HG03025 (cell line): ENCODE measurements at regions not wholly inside any gene's neighbourhood (a gene's known extent, or its start where the extent isn't known, plus 50 kb on each side); places are given as distances from the start of the nearest gene placed in this dataset.
"Not testable (repeated sequence)": the region's sequence is repeated elsewhere in the genome, so short reads cannot be mapped to it uniquely, and the experiment has no call there.

Source experiments
- ATAC-seq: cut with Tn5 transposase; IDR thresholded peaks from one replicate; pipeline ENCODE4 v1.9.1; 2021; ENCODE audit warnings: mild to moderate bottlenecking, moderate library complexity; ENCODE audit not compliant: unreplicated experiment, low FRiP score

DNA sequence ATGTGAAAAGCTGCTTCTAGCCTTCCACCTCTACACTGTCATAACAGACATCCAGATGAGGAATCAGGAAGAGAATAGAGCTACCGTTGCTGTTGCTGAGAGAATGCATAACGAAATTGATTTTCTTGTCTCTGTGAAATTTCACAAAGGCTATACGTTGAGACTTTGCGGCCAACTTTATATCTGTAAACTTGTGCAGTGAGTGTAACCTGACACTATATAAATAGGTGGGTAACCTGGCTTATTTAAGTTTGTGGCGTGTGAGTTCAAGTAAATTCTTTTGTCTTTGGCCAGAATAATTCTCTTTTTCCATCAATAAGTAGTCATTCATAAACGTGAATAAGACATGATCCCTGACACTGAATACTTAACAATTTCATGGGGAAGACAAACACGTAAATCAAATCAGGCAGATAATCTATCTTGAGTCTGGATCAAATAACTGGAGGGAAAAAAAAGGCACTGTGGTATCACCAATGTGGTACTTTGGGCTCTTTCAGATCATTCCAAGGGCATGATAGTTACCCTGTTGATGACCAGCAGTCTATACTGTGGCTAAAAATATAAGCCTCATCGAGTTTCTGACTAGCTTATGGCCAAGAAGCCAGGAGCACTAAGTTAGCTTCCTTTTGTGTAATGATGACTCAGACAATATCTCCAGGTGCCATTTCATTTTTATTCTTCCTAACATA is 98.2 kb upstream of the RASA1 start:
- ATAC-seq: no peak

DNA sequence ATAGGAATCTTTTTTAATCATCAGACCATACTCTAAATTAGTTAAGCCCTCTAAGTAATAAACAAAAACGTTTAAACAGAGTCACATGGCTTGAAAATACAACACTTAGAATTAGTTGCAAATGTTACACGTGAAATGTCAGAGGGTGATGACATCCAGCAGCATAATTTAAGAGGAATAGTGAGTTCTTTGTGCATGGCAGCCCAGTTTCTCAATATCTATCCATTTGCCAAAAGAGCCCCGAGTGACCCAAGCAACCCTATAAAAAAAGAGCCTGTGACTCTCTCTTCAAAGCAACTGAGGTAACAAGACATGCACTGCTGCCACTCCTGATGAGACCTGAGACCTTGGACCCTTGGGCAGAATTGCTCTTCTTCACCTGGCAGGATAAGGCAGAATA is 96.9 kb upstream of the RASA1 start:
- ATAC-seq: no peak

DNA sequence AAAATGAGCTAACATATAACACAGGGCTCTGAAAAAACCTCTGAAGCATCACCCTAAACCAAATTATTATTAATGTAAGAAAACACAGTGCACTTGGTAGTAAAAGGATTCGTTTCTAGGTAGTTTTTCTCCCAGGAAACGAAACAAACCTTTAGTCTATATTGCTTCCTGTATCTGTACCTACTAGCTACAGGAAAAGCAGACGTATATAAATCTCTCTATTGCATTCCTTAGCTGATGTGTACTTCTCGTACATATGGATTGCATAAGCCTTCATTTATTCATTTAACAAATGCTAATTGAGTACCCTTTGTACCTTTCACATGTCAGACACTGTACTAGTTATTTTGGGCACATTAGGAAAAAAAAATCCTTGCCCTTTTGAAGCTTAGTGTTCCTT is 85.0 kb upstream of the RASA1 start:
- no peak for ATAC-seq

DNA sequence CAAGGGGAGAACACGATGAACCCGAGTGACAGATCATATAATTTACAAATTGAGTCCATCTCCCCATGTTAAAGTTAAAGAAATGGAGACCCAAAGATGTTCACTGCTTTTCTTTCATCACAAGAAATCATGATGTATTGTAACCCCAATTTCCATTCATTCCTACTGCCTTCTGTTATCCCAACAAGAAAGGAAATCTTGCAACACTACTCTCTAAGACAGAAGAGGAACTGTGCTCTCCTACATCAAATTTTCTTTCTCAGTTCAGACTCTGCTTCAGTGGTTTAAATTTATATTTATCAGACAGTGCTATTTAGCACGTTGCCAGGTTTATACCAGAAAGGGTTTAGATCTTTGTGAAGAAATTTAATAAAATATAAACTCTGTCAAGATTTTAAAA is 83.8 kb upstream of the RASA1 start:
- no peak for ATAC-seq

DNA sequence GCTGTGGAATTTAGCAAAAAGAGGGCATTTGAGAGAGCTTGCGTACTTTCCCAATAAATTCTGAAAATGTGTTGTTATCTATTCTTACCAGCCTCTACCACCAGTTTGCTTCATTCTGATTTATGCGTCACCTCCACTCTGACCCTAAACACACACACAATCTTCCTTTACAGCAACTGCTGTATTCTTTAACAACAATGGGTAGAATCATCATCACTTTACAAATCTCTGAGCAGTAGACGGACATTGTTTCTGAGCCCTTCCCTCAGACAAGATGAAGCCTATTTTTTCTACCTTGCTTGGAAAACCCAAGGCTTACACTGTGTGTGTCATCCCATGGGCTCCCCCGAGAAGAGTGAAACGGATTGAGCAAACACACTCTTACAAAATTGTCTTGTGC is 83.1 kb upstream of the RASA1 start:
- no peak for ATAC-seq

DNA sequence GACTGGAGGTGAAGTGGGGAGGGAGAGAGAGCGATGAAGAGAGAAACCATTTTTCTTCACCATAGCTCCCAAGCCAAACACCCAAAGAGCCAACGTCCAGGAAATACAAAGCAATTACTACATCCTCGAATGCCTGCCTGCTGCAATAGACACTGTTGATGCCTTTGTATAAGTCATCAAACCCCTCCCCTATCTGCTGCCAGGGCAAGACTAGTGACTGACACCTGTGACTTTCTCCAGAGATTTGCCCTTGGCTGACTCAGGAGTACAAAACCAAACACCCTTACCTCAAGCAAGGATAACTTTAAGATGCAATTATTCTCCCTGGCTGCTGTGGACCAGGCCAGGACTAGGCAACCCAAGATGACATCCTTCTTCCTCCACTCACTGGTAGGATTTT is 81.8 kb upstream of the RASA1 start:
- ATAC-seq: no peak

DNA sequence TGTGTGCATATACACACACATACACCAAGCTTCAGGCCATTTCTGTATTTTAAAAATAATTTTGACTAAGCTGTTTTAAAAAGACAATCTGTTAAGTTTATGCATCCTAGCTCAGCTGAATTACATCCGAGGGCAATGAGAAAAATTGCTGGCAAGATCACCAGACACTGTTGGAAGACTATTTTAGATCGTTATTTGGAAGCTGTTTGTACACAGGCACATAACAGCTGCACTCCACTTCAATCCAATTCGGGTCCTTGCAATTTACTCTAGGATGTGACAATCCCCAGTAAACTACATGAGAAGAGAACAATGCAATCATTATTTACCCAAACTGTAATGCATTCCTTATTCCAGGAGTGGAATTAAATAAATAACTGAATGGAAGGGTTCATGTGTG is 79.3 kb upstream of the RASA1 start:
- ATAC-seq: no peak

DNA sequence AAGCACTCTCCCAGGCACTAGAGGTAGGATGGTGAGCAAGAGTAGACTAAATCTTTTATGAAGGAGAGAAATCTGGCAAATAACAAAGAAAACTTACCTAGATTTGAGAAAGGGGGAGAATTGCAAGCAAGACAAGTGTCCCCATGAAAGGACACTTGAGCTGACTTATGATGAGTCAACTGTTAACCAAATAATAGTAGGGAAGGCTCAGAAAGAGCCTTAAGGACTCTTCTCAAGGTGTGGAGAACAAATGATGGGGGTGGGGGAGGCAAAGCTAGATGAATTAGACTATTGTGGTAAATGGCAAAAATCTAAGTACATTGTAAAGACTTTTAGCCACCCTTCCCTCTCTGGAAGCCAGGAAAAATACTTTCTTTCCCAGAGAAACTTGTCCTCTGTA is 77.6 kb upstream of the RASA1 start:
- ATAC-seq: no peak

DNA sequence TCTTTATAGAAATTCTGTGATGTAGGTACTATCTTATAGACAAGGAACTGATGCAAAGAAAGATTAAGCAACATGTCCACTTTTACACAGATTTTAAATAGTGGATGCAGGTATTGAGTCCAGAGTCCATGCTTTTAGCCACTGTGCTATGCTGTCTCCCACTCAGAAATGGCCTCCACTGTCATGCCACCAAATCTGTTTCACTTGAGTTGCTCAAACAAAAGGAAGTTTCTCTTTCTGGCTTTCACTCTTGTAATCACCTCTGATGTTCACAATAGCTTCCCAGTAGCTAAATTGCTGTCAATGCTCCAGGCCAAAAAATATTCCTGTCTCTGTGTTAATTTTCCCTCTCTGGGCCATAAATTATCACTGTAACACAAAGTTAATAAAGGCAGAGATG is 77.0 kb upstream of the RASA1 start:
- peak; percentile 65 for ATAC-seq

DNA sequence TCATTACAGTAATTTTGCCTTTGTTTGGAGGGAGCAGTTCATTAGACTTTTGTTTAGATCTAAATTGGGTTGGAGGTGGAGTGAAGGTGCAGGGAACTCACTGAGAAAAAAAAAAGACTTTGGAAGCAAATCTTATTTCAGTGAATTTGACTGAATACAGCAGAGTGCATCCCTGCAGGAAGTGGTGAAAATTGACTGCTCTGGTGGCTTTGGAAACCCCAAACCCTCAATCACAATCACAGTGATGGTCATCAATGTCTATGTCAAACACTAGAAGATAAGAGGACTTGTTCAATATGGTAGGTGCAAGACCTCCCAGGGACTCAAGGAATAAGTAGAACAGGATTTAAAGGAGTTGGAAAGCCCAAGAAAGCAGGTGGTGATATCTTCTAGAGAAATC is 76.0 kb upstream of the RASA1 start:
- ATAC-seq: no peak

DNA sequence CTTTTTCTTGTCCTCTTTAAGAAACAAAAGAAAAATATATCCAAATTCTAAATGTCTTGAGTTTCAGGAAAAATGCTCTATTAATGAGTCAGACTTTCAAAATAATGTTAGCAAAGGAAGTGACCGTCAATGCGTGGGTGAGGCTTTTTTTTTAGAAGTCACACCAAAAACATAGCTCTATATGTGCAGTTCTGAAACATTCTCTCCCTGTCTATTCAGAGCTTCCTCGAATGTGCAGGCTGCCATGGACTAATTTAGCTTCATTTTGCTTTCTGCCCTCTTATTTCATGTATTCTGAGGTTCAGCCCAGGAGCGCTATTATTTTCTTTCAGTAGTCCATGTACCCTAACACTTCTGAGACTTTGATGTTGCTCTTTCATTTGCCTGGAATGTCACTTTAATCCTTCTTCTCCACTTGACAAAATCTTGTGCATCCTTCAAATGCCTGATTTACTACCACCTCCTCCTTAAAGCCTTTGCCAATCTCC is 72.5 kb upstream of the RASA1 start:
- ATAC-seq: no peak

DNA sequence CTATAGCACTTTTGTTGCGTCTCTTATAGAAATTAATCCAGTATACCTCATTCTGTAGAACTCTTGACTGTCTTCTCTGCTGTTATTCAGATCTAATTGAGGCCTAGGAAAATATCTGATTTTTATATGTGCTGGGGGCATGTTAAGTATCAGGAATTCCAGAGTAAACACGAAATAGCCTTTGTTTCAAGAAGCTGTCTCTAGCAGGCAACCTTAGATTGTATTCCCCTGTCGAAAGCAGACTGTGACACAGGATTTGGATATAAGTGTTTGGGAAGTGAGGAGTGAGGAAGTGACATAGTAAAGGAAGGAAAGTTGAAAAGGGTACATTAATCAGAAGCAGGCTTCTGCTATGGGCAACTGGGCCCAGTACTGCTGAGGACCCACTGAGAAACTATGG is 72.1 kb upstream of the RASA1 start:
- no peak for ATAC-seq

DNA sequence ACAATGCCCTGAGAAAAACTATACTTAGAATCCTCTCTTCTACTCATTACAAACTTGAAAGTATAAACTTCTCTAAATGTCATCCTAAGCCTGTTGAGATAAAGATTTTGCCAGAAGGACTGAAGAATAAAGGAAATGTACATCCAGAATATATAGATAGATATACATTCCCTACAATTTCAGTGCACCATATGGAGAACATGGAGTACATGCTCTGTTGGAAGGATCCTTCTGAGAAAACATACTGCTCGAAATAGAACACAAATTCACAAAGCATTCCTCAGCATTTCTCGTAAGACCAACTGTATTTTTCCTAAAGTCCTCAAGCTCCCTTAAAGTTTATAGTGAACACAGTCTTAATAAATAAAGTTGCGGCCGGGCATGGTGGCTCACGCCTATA is 69.7 kb upstream of the RASA1 start:
- no peak for ATAC-seq

DNA sequence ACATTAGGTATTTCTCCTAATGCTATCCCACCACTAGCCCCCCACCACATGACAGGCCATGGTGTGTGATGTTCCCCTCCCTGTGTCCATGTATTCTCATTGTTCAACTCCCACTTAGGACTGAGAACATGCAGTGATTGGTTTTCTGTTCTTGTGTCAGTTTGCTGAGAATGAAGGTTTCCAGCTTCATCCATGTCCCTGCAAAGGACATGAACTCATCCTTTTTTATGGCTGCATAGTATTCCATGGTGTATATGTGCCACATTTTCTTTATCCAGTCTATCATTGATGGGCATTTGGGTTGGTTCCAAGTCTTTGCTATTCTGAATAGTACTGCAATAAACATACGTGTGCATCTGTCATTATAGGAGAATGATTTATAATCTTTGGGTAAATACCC is 68.4 kb upstream of the RASA1 start:
- not testable (repeated sequence) for ATAC-seq

DNA sequence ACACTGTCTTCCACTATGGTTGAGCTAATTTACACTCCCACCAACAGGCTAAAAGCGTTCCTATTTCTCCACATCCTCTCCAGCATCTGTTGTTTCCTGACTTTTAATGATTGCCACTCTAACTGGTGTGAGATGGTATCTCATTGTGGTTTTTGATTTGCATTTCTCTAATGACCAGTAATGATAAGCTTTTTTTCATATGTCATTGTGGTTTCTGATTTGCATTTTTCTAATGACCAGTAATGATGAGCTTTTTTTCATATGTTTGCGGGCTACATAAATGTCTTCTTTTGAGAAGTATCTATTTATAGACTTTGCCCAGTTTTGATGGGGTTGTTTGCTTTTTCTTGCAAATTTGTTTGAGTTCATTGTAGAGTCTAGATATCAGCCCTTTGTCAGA is 68.0 kb upstream of the RASA1 start:
- ATAC-seq: not testable (repeated sequence)

DNA sequence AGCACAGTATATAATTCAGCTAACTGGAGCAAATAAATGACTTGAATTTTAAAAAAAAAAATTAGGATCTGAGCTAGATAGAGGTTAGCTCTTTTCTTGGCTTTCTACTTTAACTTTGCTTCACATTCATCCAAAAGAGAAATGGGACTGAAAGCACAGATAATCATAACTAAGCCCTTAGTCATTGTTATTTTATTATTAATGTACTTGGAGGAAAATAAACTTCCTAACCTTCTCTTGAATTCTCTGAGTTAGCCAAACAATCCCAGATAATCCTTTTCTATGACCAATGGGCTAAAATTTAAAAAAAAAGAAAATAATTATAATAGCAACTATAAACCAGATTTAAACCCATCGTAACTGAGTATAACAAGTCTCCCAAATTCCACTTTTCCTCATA is 57.6 kb upstream of the RASA1 start:
- ATAC-seq: no peak

DNA sequence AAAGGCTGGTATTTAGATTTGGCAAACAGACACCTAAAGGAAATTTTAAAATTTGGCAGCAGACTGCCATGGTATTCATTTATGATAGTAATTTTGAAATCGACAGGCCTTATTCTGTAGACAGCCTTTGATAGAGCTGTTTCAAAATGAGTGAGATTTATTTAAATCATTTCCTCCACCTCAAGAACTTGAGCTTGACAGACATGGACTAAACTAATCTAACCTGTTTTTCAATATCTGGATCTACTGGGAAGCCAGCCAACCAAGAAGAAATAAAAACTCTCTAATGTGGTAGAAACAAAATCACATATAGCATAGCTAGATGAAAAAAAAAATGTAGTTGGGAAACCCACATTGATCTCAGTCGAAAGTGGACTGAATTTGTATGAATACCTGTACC is 56.9 kb upstream of the RASA1 start:
- no peak for ATAC-seq

DNA sequence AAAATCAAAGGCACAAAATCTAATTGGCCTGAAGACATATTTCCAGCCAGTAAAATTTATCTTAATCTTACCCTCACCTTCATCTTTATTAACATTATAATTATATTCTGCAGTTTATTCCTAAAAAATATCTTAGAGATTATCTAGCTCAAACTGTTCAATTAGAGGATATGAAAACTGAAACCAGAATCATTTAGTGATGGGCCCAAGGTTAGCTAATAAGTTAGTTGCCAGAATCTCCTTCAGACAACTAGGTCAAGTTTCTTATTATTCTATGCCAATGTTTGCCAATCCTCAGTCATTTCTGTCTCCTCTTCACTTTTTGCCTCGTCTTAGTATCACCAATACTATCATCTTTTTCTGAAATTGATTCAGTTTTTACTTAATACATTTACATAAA is 56.0 kb upstream of the RASA1 start:
- ATAC-seq: no peak

DNA sequence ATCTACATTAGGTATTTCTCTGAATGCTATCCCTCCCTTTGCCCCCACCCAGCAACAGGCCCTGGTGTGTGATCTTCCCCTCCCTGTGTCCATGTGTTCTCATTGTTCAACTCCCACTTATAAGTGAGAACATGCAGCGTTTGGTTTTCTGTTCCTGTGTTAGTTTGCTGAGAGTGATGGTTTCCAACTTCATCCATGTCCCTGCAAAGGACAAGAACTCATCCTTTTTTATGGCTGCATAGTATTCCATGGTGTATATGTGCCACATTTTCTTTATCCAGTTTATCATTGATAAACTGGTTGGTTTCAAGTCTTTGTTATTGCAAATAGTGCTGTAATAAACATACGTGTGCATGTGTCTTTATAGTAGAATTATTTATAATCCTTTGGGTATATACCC is 55.5 kb upstream of the RASA1 start:
- ATAC-seq: not testable (repeated sequence)

DNA sequence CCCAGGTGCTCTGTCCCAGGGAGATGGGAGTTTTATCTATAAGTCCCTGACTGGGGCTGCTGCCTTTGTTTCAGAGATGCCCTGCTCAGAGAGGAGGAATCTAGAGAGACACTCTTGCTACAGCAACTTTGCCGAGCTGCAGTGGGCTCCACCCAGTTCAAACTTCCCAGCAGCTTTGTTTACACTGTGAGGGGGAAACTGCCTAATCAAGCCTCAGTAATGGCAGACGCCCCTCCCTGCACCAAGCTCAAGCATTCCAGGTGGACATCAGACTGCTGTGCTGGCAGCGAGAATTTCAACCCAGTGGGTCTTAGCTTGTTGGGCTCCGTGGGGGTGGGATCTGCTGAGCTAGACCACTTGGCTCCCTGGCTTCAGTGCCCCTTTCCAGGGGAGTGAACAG is 50.2 kb upstream of the RASA1 start:
- ATAC-seq: not testable (repeated sequence)
